HepG2 (cell line): ENCODE measurements at regions not wholly inside any gene's neighbourhood (a gene's known extent, or its start where the extent isn't known, plus 50 kb on each side); places are given as distances from the start of the nearest gene placed in this dataset.
A peak's percentile ranks its signal among the peaks of the same experiment; 100 is the strongest.

ENCODE experiments used
- ARNT2 ChIP-seq: sonication (generic); formaldehyde crosslinking; IDR thresholded peaks from 2 replicates; pipeline ENCODE4 v1.8.0; 2022; ENCODE audit warnings: mild to moderate bottlenecking, low read depth, missing genetic modification reagents, moderate library complexity
- BHLHE40 ChIP-seq: IDR thresholded peaks from 2 replicates; pipeline ENCODE4 v1.6.1; 2011; ENCODE audit warnings: low read length, improper control_type of control experiment
- CBFB ChIP-seq: sonication (generic); formaldehyde crosslinking; IDR thresholded peaks from 2 replicates; pipeline ENCODE4 v1.4.0; 2020; ENCODE audit warnings: missing genetic modification reagents
- FOXO1 ChIP-seq: sonication (generic); formaldehyde crosslinking; IDR thresholded peaks from 2 replicates; pipeline ENCODE4 v1.4.0; 2020; ENCODE audit warnings: missing genetic modification reagents
- HHEX ChIP-seq: IDR thresholded peaks from 2 replicates; pipeline ENCODE4 v1.6.1; 2016; ENCODE audit warnings: control low read depth
- HNRNPH1 ChIP-seq: fragments of 200-400 bp; formaldehyde crosslinking; optimal IDR thresholded peaks from 2 replicates; pipeline ENCODE3; 2017; ENCODE audit warnings: mild to moderate bottlenecking, low read depth, low read length
- KLF11 ChIP-seq: IDR thresholded peaks from 2 replicates; pipeline ENCODE4 v1.6.1; 2016; ENCODE audit warnings: missing compliant biosample characterization
- KLF12 ChIP-seq: sonication (generic); formaldehyde crosslinking; IDR thresholded peaks from 2 replicates; pipeline ENCODE4 v1.4.0; 2020; ENCODE audit warnings: missing genetic modification reagents, borderline replicate concordance
- MAZ ChIP-seq, 2 experiments: sonication (generic) in 1 of 2; formaldehyde crosslinking in 1 of 2; IDR thresholded peaks; 2 replicates each; pipeline versions ENCODE4 v1.5.0 to v1.6.1; 2012 to 2020; ENCODE audit warnings: low read depth in 2 of 2, mild to moderate bottlenecking in 2 of 2, borderline replicate concordance in 1 of 2, improper control_type of control experiment in 1 of 2, low read length in 1 of 2, missing genetic modification reagents in 1 of 2, moderate library complexity in 1 of 2
- MXD4 ChIP-seq: IDR thresholded peaks from 2 replicates; pipeline ENCODE4 v1.6.1; 2016; ENCODE audit warnings: mild to moderate bottlenecking, missing biosample characterization, missing genetic modification reagents
- NRL ChIP-seq: sonication (generic); formaldehyde crosslinking; IDR thresholded peaks from 2 replicates; pipeline ENCODE4 v1.5.0; 2020; ENCODE audit warnings: missing genetic modification reagents, mild to moderate bottlenecking, moderate library complexity, borderline replicate concordance
- PTBP1 ChIP-seq: fragments of 200-400 bp; formaldehyde crosslinking; IDR thresholded peaks from 2 replicates; pipeline ENCODE4 v1.6.1; 2018; ENCODE audit warnings: low read length, low read depth; ENCODE audit not compliant: poor library complexity, severe bottlenecking
- REPIN1 ChIP-seq: sonication (generic); formaldehyde crosslinking; IDR thresholded peaks from 2 replicates; pipeline ENCODE4 v1.8.0; 2022; ENCODE audit warnings: missing genetic modification reagents, low read depth, mild to moderate bottlenecking, borderline replicate concordance
- SAP130 ChIP-seq: IDR thresholded peaks from 2 replicates; pipeline ENCODE4 v1.6.1; 2016; ENCODE audit warnings: low read depth
- SMAD3 ChIP-seq: sonication (generic); formaldehyde crosslinking; IDR thresholded peaks from 2 replicates; pipeline ENCODE4 v1.4.0; 2020; ENCODE audit warnings: missing genetic modification reagents
- SMYD3 ChIP-seq: sonication (generic); formaldehyde crosslinking; IDR thresholded peaks from 2 replicates; pipeline ENCODE4 v1.8.1; 2023; ENCODE audit warnings: mild to moderate bottlenecking, missing genetic modification reagents
- SP140L ChIP-seq: sonication (generic); formaldehyde crosslinking; IDR thresholded peaks from 2 replicates; pipeline ENCODE4 v1.4.0; 2020; ENCODE audit warnings: missing genetic modification reagents, borderline replicate concordance
- ZBTB7B ChIP-seq: sonication (generic); formaldehyde crosslinking; IDR thresholded peaks from 2 replicates; pipeline ENCODE4 v1.4.0; 2020; ENCODE audit warnings: missing genetic modification reagents
- ZFP82 ChIP-seq: sonication (generic); formaldehyde crosslinking; IDR thresholded peaks from 2 replicates; pipeline ENCODE4 v1.5.1; 2020; ENCODE audit warnings: mild to moderate bottlenecking, missing genetic modification reagents, borderline replicate concordance
- ZNF124 ChIP-seq: sonication (generic); formaldehyde crosslinking; IDR thresholded peaks from 2 replicates; pipeline ENCODE4 v1.4.0; 2020; ENCODE audit warnings: missing genetic modification reagents
- ZNF225 ChIP-seq: sonication (generic); formaldehyde crosslinking; IDR thresholded peaks from 2 replicates; pipeline ENCODE4 v1.4.0; 2020; ENCODE audit warnings: mild to moderate bottlenecking, missing genetic modification reagents
- ZNF331 ChIP-seq: sonication (generic); formaldehyde crosslinking; IDR thresholded peaks from 2 replicates; pipeline ENCODE4 v1.4.0; 2020; ENCODE audit warnings: missing genetic modification reagents
- ZNF382 ChIP-seq: sonication (generic); formaldehyde crosslinking; IDR thresholded peaks from 2 replicates; pipeline ENCODE4 v1.5.0; 2020; ENCODE audit warnings: missing genetic modification reagents, mild to moderate bottlenecking, borderline replicate concordance
- ZNF792 ChIP-seq: IDR thresholded peaks from 2 replicates; pipeline ENCODE4 v1.6.1; 2016
- TF ChIP-seq, protein P1 (sequence below): sonication (generic); formaldehyde crosslinking; IDR thresholded peaks from 2 replicates; pipeline ENCODE4 v1.5.1; 2020; ENCODE audit warnings: mild to moderate bottlenecking, missing genetic modification reagents, moderate library complexity
- TF ChIP-seq, protein P2 (sequence below): IDR thresholded peaks from 2 replicates; pipeline ENCODE4 v1.6.1; 2018; ENCODE audit warnings: missing genetic modification reagents

- TF ChIP-seq ARNT2 (CRISPR knock-in tag) (0 out of 2 replicates have a peak, but pooled peaks have one; percentile 54), ZNF792 (CRISPR knock-in tag) (peak; percentile 42; the same call in 1 of the 2 replicates), HNRNPH1 (no peak), ZNF124 (CRISPR knock-in tag) (0 out of 2 replicates have a peak, but pooled peaks have one; percentile 31), SMYD3 (no peak), KLF11 (0 out of 2 replicates have a peak, but pooled peaks have one; percentile 32), HHEX (CRISPR knock-in tag) (no peak), ZNF225 (CRISPR knock-in tag) (no peak), REPIN1 (CRISPR knock-in tag) (0 out of 2 replicates have a peak, but pooled peaks have one; percentile 3), PTBP1 (no peak), ZBTB7B (CRISPR knock-in tag) (0 out of 2 replicates have a peak, but pooled peaks have one; percentile 38), ZFP82 (no peak), NRL (CRISPR knock-in tag) (no peak), SAP130 (CRISPR knock-in tag) (peak; percentile 37; the same call in 1 of the 2 replicates), SP140L (CRISPR knock-in tag) (0 out of 2 replicates have a peak, but pooled peaks have one; percentile 56), MAZ (IDR thresholded peaks at IDR 0.05; ENCODE audit: borderline replicate concordance, low read depth, low read length) (peak; percentile 78; the same call in 1 of the 2 replicates), MAZ (CRISPR knock-in tag; IDR thresholded peaks at IDR 0.05; ENCODE audit: low read depth) (peak; percentile 70; the same call in 1 of the 2 replicates), KLF12 (CRISPR knock-in tag) (peak; percentile 93; the same call in 1 of the 2 replicates), CBFB (0 out of 2 replicates have a peak, but pooled peaks have one; percentile 32), ZNF331 (CRISPR knock-in tag) (peak; percentile 43; the same call in 1 of the 2 replicates), SMAD3 (peak; percentile 62; the same call in 1 of the 2 replicates), FOXO1 (CRISPR knock-in tag) (peak; percentile 33; the same call in 1 of the 2 replicates), ZNF382 (CRISPR knock-in tag) (no peak), BHLHE40 (0 out of 2 replicates have a peak, but pooled peaks have one; percentile 21), MXD4 (CRISPR knock-in tag) (peak; percentile 56; the same call in 1 of the 2 replicates)
- TF ChIP-seq, protein P1, sequence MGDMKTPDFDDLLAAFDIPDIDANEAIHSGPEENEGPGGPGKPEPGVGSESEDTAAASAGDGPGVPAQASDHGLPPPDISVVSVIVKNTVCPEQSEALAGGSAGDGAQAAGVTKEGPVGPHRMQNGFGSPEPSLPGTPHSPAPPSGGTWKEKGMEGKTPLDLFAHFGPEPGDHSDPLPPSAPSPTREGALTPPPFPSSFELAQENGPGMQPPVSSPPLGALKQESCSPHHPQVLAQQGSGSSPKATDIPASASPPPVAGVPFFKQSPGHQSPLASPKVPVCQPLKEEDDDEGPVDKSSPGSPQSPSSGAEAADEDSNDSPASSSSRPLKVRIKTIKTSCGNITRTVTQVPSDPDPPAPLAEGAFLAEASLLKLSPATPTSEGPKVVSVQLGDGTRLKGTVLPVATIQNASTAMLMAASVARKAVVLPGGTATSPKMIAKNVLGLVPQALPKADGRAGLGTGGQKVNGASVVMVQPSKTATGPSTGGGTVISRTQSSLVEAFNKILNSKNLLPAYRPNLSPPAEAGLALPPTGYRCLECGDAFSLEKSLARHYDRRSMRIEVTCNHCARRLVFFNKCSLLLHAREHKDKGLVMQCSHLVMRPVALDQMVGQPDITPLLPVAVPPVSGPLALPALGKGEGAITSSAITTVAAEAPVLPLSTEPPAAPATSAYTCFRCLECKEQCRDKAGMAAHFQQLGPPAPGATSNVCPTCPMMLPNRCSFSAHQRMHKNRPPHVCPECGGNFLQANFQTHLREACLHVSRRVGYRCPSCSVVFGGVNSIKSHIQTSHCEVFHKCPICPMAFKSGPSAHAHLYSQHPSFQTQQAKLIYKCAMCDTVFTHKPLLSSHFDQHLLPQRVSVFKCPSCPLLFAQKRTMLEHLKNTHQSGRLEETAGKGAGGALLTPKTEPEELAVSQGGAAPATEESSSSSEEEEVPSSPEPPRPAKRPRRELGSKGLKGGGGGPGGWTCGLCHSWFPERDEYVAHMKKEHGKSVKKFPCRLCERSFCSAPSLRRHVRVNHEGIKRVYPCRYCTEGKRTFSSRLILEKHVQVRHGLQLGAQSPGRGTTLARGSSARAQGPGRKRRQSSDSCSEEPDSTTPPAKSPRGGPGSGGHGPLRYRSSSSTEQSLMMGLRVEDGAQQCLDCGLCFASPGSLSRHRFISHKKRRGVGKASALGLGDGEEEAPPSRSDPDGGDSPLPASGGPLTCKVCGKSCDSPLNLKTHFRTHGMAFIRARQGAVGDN (CRISPR knock-in tag) = peak; percentile 57
- TF ChIP-seq, protein P2, sequence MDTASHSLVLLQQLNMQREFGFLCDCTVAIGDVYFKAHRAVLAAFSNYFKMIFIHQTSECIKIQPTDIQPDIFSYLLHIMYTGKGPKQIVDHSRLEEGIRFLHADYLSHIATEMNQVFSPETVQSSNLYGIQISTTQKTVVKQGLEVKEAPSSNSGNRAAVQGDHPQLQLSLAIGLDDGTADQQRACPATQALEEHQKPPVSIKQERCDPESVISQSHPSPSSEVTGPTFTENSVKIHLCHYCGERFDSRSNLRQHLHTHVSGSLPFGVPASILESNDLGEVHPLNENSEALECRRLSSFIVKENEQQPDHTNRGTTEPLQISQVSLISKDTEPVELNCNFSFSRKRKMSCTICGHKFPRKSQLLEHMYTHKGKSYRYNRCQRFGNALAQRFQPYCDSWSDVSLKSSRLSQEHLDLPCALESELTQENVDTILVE (CRISPR knock-in tag) = peak; percentile 38; the same call in 1 of the 2 replicates
Measured at GRCh38 chr10:86585037-86585929, 63.7 kb upstream of the WAPL start (continued).
